ENCODE measurements at regions not wholly inside any gene's neighbourhood (a gene's known extent, or its start where the extent isn't known, plus 50 kb on each side); places are given as distances from the start of the nearest gene placed in this dataset.

GRCh38 chr5:73365990-73366667 lies 82.4 kb downstream of the FOXD1 start:
- WGBS, 2 donors, result 78 to 81% methylated on average over 12 of the region's 12 CpGs
- no peak for TF ChIP-seq POLR2A (IDR thresholded peaks at IDR 0.05)
- TF ChIP-seq CTCF (IDR thresholded peaks at IDR 0.05), result no peak
- H3K4me3 ChIP-seq (ENCODE audit: low read depth, poor library complexity, severe bottlenecking), result no peak overlapping the region
- intact Hi-C loops (cut with DNase I; ENCODE audit: low total_unique reads), result no loop called here
- DNase-seq (ENCODE audit: low spot score in 2 of 2), result no peak

DNA sequence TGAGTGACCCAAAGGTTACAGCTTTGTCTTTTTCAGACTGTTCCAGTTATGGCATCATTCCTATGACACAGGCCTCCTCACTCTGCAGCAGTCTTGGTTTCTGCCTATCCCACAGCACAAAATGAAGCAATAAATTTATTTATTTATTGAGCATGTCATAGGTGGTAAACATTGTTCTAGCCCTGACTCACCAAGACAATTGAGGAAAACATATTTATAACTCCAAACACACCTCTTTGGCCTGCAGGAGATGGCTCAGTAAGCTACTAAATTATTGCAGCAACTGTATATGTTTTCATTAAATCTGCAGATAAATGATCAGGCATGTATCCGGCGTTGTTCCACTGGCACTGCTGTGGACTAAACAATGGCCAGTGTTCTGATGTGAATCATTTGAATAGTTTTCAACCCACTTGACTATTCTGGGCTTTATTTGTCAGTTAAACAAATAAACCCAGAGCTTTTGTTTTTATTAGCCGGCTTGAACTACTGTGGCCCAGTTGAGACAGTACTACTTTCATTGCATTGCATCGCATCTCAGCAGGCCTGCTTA lies 83.2 kb downstream of the FOXD1 start:
- WGBS, 2 donors, result 79 to 85% methylated on average over 4 of the region's 4 CpGs
- no peak for DNase-seq (ENCODE audit: low spot score in 2 of 2)
- TF ChIP-seq POLR2A (IDR thresholded peaks at IDR 0.05) (no peak), CTCF (IDR thresholded peaks at IDR 0.05) (no peak)
- intact Hi-C loops (cut with DNase I; ENCODE audit: low total_unique reads), result no loop called here
- H3K4me3 ChIP-seq (ENCODE audit: low read depth, poor library complexity, severe bottlenecking), result no peak overlapping the region

- no peak for TF ChIP-seq CTCF (IDR thresholded peaks at IDR 0.05)
- no peak for TF ChIP-seq POLR2A (IDR thresholded peaks at IDR 0.05)
- 60 to 64% methylated on average over 4 of the region's 4 CpGs for WGBS, 2 donors
- intact Hi-C loops (cut with DNase I; ENCODE audit: low total_unique reads), result no loop called here
- no peak for DNase-seq (ENCODE audit: low spot score in 2 of 2)
- no peak overlapping the region for H3K4me3 ChIP-seq (ENCODE audit: low read depth, poor library complexity, severe bottlenecking)
Observed at GRCh38 chr5:73363911-73364730, 84.5 kb downstream of the FOXD1 start.

GRCh38 chr5:73359395-73359794 lies 89.2 kb downstream of the FOXD1 start:
- TF ChIP-seq CTCF (IDR thresholded peaks at IDR 0.05), result no peak
- TF ChIP-seq POLR2A (IDR thresholded peaks at IDR 0.05), result no peak
- DNase-seq (ENCODE audit: low spot score in 2 of 2), result no peak
- intact Hi-C loops (cut with DNase I; ENCODE audit: low total_unique reads), result no loop called here
- no peak overlapping the region for H3K4me3 ChIP-seq (ENCODE audit: low read depth, poor library complexity, severe bottlenecking)
- WGBS, 2 donors, result 88 to 90% methylated on average over 1 of the region's 1 CpG

- no peak for DNase-seq (ENCODE audit: low spot score in 2 of 2)
- WGBS, 2 donors, result 83 to 91% methylated on average over 3 of the region's 3 CpGs
- no peak for TF ChIP-seq POLR2A (IDR thresholded peaks at IDR 0.05)
- TF ChIP-seq CTCF (IDR thresholded peaks at IDR 0.05), result no peak
- no peak overlapping the region for H3K4me3 ChIP-seq (ENCODE audit: low read depth, poor library complexity, severe bottlenecking)
- intact Hi-C loops (cut with DNase I; ENCODE audit: low total_unique reads), result no loop called here
Observed at GRCh38 chr5:73358366-73358765, 90.2 kb downstream of the FOXD1 start.
